ENCODE measurements at regions not wholly inside any gene's neighbourhood (a gene's known extent, or its start where the extent isn't known, plus 50 kb on each side); places are given as distances from the start of the nearest gene placed in this dataset.

DNA sequence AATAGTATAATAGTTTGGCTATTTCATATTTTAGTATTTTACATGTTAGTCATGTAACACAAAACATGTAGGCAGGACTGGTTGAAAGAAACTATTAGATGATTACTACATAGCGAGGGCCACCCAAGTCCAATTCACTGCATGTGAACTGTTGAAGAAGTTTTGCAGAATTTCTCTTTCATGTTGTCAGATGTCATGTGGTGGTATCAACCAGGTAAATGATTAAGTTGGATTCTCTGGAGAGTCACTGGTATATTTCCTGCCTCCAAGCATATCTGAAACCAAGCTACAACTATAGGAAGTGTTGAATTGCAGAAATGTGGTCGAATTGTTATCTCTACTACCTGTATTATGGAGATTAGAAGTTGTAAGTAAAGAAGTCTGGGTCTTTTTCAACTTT lies 137.8 kb upstream of the DPYD start:
- no peak for FAIRE-seq
- TF ChIP-seq CTCF (IDR thresholded peaks at IDR 0.05; ENCODE audit: insufficient read depth, missing control alignments) = no peak
- DNase-seq (ENCODE audit: insufficient read length, low spot score) = no peak

GRCh38 chr1:98057236-98057910 lies 136.5 kb upstream of the DPYD start:
- no peak for TF ChIP-seq CTCF (IDR thresholded peaks at IDR 0.05; ENCODE audit: insufficient read depth, missing control alignments)
- DNase-seq (ENCODE audit: insufficient read length, low spot score) (no peak), FAIRE-seq (peak; percentile 55)

DNA sequence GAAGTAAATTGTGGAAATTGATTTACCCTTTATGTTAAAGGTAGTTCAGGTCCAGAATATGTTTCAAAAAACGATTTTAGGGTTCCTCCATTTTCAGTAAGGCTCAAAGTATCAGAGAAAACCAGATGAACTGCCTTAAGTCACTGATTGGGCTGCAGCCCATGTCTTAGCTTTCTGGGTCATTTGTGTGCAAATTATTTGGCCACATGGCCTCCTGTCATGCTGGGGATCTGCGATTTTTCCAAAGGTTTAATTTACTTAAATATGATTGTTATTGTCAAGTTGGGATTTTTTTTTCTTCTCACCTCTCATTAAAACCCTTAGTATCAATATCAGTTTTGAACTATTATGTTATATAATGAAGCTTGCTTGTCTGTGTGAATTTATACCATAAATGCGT lies 135.9 kb upstream of the DPYD start:
- FAIRE-seq (no peak), DNase-seq (ENCODE audit: insufficient read length, low spot score) (no peak)
- TF ChIP-seq CTCF (IDR thresholded peaks at IDR 0.05; ENCODE audit: insufficient read depth, missing control alignments) = no peak

DNA sequence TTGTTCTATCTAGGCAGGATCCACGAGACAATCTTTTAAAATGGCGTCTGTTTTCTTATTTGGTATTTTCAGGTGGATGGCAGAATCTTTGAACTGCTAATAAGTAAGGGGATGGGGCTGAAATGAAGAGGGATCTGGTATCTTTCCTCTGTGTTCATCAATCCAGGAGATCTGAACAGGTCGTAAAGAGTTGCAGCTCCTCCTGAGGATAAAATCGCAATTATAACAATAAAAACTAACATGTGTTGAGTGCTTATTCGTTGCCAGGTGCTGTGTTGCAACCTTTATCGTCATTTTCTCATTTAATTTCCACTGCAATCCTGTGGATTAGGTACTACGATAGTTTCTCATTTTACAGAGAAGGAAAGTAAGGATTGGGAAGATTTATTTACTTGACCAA lies 134.6 kb upstream of the DPYD start:
- no peak for FAIRE-seq

GRCh38 chr1:98054786-98055185 lies 134.0 kb upstream of the DPYD start:
- DNase-seq (ENCODE audit: insufficient read length, low spot score) (no peak), FAIRE-seq (no peak)
- TF ChIP-seq CTCF (IDR thresholded peaks at IDR 0.05; ENCODE audit: insufficient read depth, missing control alignments) = no peak

More for the DNA sequence above, 134.6 kb upstream of the DPYD start:
- no peak for TF ChIP-seq CTCF (IDR thresholded peaks at IDR 0.05; ENCODE audit: insufficient read depth, missing control alignments)
- DNase-seq (ENCODE audit: insufficient read length, low spot score) = no peak

DNA sequence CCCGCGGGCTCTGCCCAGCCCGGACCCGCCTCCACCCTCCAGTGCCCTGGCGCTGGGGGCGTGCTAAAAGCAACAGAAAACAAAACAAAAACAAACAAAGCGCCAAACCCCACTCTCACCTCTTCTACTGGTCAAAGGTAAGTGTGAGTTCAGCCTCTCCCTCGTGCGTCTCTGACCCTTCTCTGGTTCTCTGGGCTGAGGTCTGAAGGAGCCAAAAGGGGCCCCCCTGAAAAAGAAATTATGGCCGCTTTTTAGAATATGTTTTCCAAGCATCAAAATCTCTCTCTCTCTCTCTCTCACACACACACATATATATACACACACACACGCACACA lies 133.5 kb upstream of the DPYD start:
- FAIRE-seq (no peak), DNase-seq (ENCODE audit: insufficient read length, low spot score) (no peak)
- no peak for TF ChIP-seq CTCF (IDR thresholded peaks at IDR 0.05; ENCODE audit: insufficient read depth, missing control alignments)

DNA sequence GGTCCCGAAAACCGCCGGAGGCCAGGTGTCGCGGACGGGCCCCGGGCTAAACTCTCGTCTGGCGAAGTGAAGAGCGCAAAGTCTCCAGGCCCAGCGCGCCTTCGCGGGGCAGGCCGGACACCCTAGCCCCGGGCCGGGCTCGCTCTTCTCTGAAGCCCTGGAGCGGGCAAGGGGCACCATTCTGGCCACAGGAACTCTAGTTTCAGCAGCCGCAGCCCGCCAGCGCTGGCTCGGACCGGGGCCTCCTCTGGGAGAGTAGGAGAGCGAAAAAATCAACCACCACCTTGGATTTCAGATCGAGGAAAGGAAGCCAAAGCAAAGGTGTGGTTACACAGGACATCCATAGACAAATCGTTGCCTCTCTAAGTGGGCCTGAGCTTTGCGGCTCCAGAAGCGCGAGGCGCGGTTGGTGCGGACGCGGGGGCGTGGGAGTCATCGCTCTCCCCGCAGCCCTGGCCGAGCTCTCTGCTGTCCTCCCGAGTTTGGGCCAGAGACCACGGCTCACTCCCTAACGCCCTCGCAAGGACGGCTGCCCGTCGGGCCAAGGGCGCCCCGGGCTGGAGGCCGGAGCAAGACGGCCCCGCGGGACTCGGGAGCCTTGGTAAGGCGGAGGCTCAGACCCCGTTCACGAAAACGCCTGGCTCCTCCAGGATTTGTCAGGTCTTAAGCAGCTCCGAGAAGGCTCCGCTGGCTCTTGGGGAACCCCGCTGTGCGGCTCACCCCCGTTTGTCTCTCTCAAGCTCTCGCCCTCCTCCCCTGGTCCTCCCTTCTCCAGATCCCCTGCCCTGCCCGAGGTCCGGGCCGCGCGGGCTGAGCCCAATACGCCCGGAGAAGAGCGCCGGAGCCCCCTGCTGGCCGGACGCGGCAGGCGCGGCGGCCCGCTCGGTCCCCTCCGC lies 132.9 kb upstream of the DPYD start:
- DNase-seq (ENCODE audit: insufficient read length, low spot score) (no peak), FAIRE-seq (no peak)

More for the DNA sequence above, 132.9 kb upstream of the DPYD start:
- peak; percentile 60 for TF ChIP-seq CTCF (IDR thresholded peaks at IDR 0.05; ENCODE audit: insufficient read depth, missing control alignments)
